ENCODE measurements at regions not wholly inside any gene's neighbourhood (a gene's known extent, or its start where the extent isn't known, plus 50 kb on each side); places are given as distances from the start of the nearest gene placed in this dataset.

GRCh38 chr20:48155268-48155667, 370.0 kb upstream of the SULF2 start:
- TF ChIP-seq ZNF274 (IDR thresholded peaks at IDR 0.05; ENCODE audit: low read depth, low read length) (no peak), YY1 (IDR thresholded peaks at IDR 0.05; ENCODE audit: insufficient read depth, insufficient read length) (no peak), SUZ12 (IDR thresholded peaks at IDR 0.05; ENCODE audit: extremely low read depth, insufficient read depth, insufficient read length) (no peak)
